GM23338 (cell line): ENCODE measurements at regions not wholly inside any gene's neighbourhood (a gene's known extent, or its start where the extent isn't known, plus 50 kb on each side); places are given as distances from the start of the nearest gene placed in this dataset.

Experiments
- ATAC-seq: fragments of 200-7000 bp; cut with Tn5 transposase; 3 replicates; pipeline ENCODE4 v1.9.1; 2020
- DNase-seq: peaks from one replicate; pipeline ENCODE4 v3.0.0-alpha.2; 2015; ENCODE audit warnings: low spot score
- H2AFZ ChIP-seq: fragments of 200-600 bp; sonication (generic); 2 replicates; pipeline ENCODE4 v1.8.0; 2016; ENCODE audit warnings: antibody characterized with exemption, mild to moderate bottlenecking, moderate library complexity
- H3F3A ChIP-seq: fragments of 200-600 bp; sonication (generic); replicated peaks from 2 replicates; pipeline ENCODE4 v1.8.0; 2017; ENCODE audit warnings: antibody characterized with exemption, mixed run types, low read depth
- H3K27ac ChIP-seq: fragments of 200-600 bp; sonication (generic); 2 replicates; pipeline ENCODE4 v1.6.1; 2016; ENCODE audit warnings: low read depth
- H3K27me3 ChIP-seq: fragments of 200-600 bp; sonication (generic); 2 replicates; pipeline ENCODE4 v1.8.0; 2016; ENCODE audit warnings: mild to moderate bottlenecking, mixed run types, moderate library complexity; ENCODE audit not compliant: insufficient read depth
- H3K36me3 ChIP-seq: fragments of 200-600 bp; sonication (generic); 2 replicates; pipeline ENCODE4 v1.8.0; 2016; ENCODE audit warnings: mild to moderate bottlenecking; ENCODE audit not compliant: insufficient read depth
- H3K4me1 ChIP-seq: fragments of 200-600 bp; sonication (generic); 2 replicates; pipeline ENCODE4 v1.8.0; 2016; ENCODE audit warnings: mild to moderate bottlenecking, moderate library complexity; ENCODE audit not compliant: insufficient read depth
- H3K4me2 ChIP-seq: fragments of 200-600 bp; sonication (generic); 2 replicates; pipeline ENCODE4 v1.7.1; 2017; ENCODE audit warnings: mixed run types
- H3K4me3 ChIP-seq: fragments of 200-600 bp; sonication (generic); 2 replicates; pipeline ENCODE4 v1.6.1; 2016; ENCODE audit warnings: mixed run types
- H3K79me2 ChIP-seq: fragments of 200-600 bp; sonication (generic); replicated peaks from 2 replicates; pipeline ENCODE4 v1.8.0; 2017; ENCODE audit warnings: mild to moderate bottlenecking; ENCODE audit not compliant: insufficient read depth
- H3K9me2 ChIP-seq: fragments of 200-600 bp; sonication (generic); 2 replicates; pipeline ENCODE4 v1.8.0; 2017; ENCODE audit not compliant: insufficient read depth
- H4K20me1 ChIP-seq: fragments of 200-600 bp; sonication (generic); replicated peaks from 2 replicates; pipeline ENCODE4 v1.8.0; 2017; ENCODE audit warnings: mild to moderate bottlenecking; ENCODE audit not compliant: insufficient read depth
- H3K27ac Mint-ChIP-seq: 2 replicates; pipeline ENCODE4 v1.8.0; 2020; ENCODE audit warnings: inconsistent platforms, mild to moderate bottlenecking, moderate library complexity, mixed read lengths
- H3K27me3 Mint-ChIP-seq: 3 replicates; pipeline ENCODE4 v1.8.0; 2022; ENCODE audit warnings: low read depth, mild to moderate bottlenecking, moderate library complexity, mixed read lengths, inconsistent platforms; ENCODE audit not compliant: insufficient read depth, poor library complexity
- H3K36me3 Mint-ChIP-seq: 3 replicates; pipeline ENCODE4 v1.8.0; 2021; ENCODE audit warnings: low read depth, mild to moderate bottlenecking, inconsistent platforms, moderate library complexity, mixed read lengths
- H3K4me1 Mint-ChIP-seq: 3 replicates; pipeline ENCODE4 v1.8.0; 2020; ENCODE audit warnings: mild to moderate bottlenecking, inconsistent platforms, mixed read lengths
- H3K4me3 Mint-ChIP-seq: 3 replicates; pipeline ENCODE4 v1.8.0; 2021; ENCODE audit warnings: moderate library complexity, mild to moderate bottlenecking, inconsistent platforms, mixed read lengths
- H3K9me3 Mint-ChIP-seq: 3 replicates; pipeline ENCODE4 v1.8.0; 2020; ENCODE audit warnings: moderate library complexity, mild to moderate bottlenecking, inconsistent platforms, mixed read lengths
- CREB1 ChIP-seq: fragments of 250-450 bp; sonication (Bioruptor Pico); IDR thresholded peaks from 2 replicates; pipeline ENCODE4 v1.5.0; 2020; ENCODE audit warnings: low read depth, mild to moderate bottlenecking, moderate library complexity
- EZH2phosphoT487 ChIP-seq: fragments of 200-600 bp; sonication (generic); IDR thresholded peaks from one replicate; pipeline ENCODE4 v1.8.1; 2018; ENCODE audit warnings: antibody characterized with exemption; ENCODE audit not compliant: unreplicated experiment
- JUNB ChIP-seq: IDR thresholded peaks from one replicate; pipeline ENCODE4 v1.6.1; 2016; ENCODE audit warnings: antibody characterized with exemption; ENCODE audit not compliant: unreplicated experiment
- NANOG ChIP-seq: IDR thresholded peaks from 2 replicates; pipeline ENCODE4 v1.6.1; 2016; ENCODE audit warnings: antibody characterized with exemption, borderline replicate concordance
- POLR2AphosphoS5 ChIP-seq: IDR thresholded peaks from 2 replicates; pipeline ENCODE4 v1.6.1; 2016; ENCODE audit warnings: antibody characterized with exemption, low read depth
- STAT1 ChIP-seq: IDR thresholded peaks from one replicate; pipeline ENCODE4 v1.6.1; 2016; ENCODE audit warnings: antibody characterized with exemption; ENCODE audit not compliant: unreplicated experiment
- ZNF114 ChIP-seq: fragments of 250-450 bp; sonication (Bioruptor Pico); IDR thresholded peaks from 2 replicates; pipeline ENCODE4 v1.5.0; 2020; ENCODE audit warnings: mild to moderate bottlenecking, moderate library complexity
- ZNF462 ChIP-seq: fragments of 250-450 bp; sonication (Bioruptor Pico); IDR thresholded peaks from 2 replicates; pipeline ENCODE4 v1.5.0; 2020; ENCODE audit warnings: mild to moderate bottlenecking, moderate library complexity

GRCh38 chr5:115428248-115428647 lies 116.3 kb downstream of the FEM1C start (continued):
- TF ChIP-seq ZNF462 (CRISPR knock-in tag) (no peak), EZH2phosphoT487 (no peak), JUNB (no peak), ZNF114 (CRISPR knock-in tag) (no peak)

- Mint-ChIP-seq H3K27me3 (no peaks in the 10 kb centered on the region), H3K4me1 (peaks cover 20% of the 10 kb centered on the region), H3K9me3 (peaks cover 2% of the 10 kb centered on the region; the same call in 1 of the 3 replicates), H3K4me3 (no peak overlapping the region), H3K27ac (no peak overlapping the region), H3K36me3 (no peaks in the 10 kb centered on the region)
- H3K4me2 ChIP-seq: no peak overlapping the region
- H3K79me2 ChIP-seq: no peaks in the 10 kb centered on the region
- DNase-seq (no peak), ATAC-seq (no peak)
- H3K36me3 ChIP-seq: no peaks in the 10 kb centered on the region
- H3K4me3 ChIP-seq: no peak overlapping the region
- no peak overlapping the region for H3K27ac ChIP-seq
- no peaks in the 10 kb centered on the region for H3F3A ChIP-seq
- no peaks in the 10 kb centered on the region for H4K20me1 ChIP-seq
- H3K27me3 ChIP-seq: no peaks in the 10 kb centered on the region
- H2AFZ ChIP-seq: peak overlapping the region; percentile 66; the same call in 1 of the 2 replicates
- no peak for TF ChIP-seq STAT1
- TF ChIP-seq NANOG: no peak
- TF ChIP-seq CREB1 (CRISPR knock-in tag): no peak
- no peak for TF ChIP-seq EZH2phosphoT487
- TF ChIP-seq JUNB: no peak
- no peak for TF ChIP-seq POLR2AphosphoS5
- H3K9me2 ChIP-seq: 0 out of 2 replicates have a peak, but pooled peaks cover 5% of the 10 kb centered on the region
- H3K4me1 ChIP-seq: peaks cover 19% of the 10 kb centered on the region; the same call in 1 of the 2 replicates
Measured at GRCh38 chr5:115424446-115424845, 120.1 kb downstream of the FEM1C start.
